Naive thymus-derived CD4-positive, alpha-beta T cell (primary cell): ENCODE measurements at regions not wholly inside any gene's neighbourhood (a gene's known extent, or its start where the extent isn't known, plus 50 kb on each side); places are given as distances from the start of the nearest gene placed in this dataset.

ENCODE experiments used
- ATAC-seq: fragments of 150-1000 bp; cut with Tn5 transposase; 2 replicates; pipeline ENCODE4 v1.10.0; 2021; ENCODE audit warnings: mild to moderate bottlenecking, moderate library complexity
- CTCF ChIA-PET: fragments of 350-600 bp; sonication (Branson Sonifier 250); formaldehyde crosslinking; loops from one replicate; lab custom pipeline; 2021; ENCODE audit warnings: antibody characterized with exemption; lab: Charles Lee
- POLR2A ChIA-PET: fragments of 350-600 bp; sonication (Branson Sonifier 250); formaldehyde crosslinking; loops from one replicate; lab custom pipeline; 2021; ENCODE audit warnings: antibody characterized with exemption, inconsistent platforms; lab: Charles Lee
- DNase-seq, 9 donors: peaks; one replicate each; pipeline versions ENCODE4 v3.0.0 to v3.0.0-alpha.2; 2020 to 2022; ENCODE audit warnings: mixed read lengths in 1 of 9
- H3K27ac ChIP-seq: one replicate; pipeline ENCODE4 v1.7.0; 2013; ENCODE audit warnings: mild to moderate bottlenecking, low read depth, low read length, moderate library complexity
- H3K27me3 ChIP-seq, 2 donors: one replicate each; pipeline ENCODE4 v1.7.0; 2013; ENCODE audit warnings: low read length in 2 of 2, mild to moderate bottlenecking in 2 of 2, moderate library complexity in 2 of 2; ENCODE audit not compliant: control insufficient read depth in 2 of 2, insufficient read depth in 2 of 2
- H3K36me3 ChIP-seq, 3 experiments: 1 replicate in 2 of 3; 2 replicates in 1 of 3; pipeline ENCODE4 v1.7.0; 2013; ENCODE audit warnings: low read length in 3 of 3, mild to moderate bottlenecking in 3 of 3, moderate library complexity in 1 of 3; ENCODE audit not compliant: insufficient read depth in 3 of 3, control insufficient read depth in 2 of 3
- H3K4me1 ChIP-seq, 2 donors: one replicate each; pipeline ENCODE4 v1.7.0; 2013; ENCODE audit warnings: low read length in 2 of 2, mild to moderate bottlenecking in 2 of 2, moderate library complexity in 1 of 2; ENCODE audit not compliant: control insufficient read depth in 2 of 2, insufficient read depth in 2 of 2
- H3K4me3 ChIP-seq: 2 replicates; pipeline ENCODE4 v1.7.0; 2013; ENCODE audit warnings: mild to moderate bottlenecking, low read length
- H3K9me3 ChIP-seq, 3 experiments: 1 replicate in 2 of 3; 2 replicates in 1 of 3; pipeline ENCODE4 v1.7.0; 2013; ENCODE audit warnings: low read length in 3 of 3; ENCODE audit not compliant: control insufficient read depth in 2 of 3
- H3K27ac Mint-ChIP-seq, 9 donors: one replicate each; pipeline ENCODE4 v1.8.0; 2020 to 2022; ENCODE audit warnings: mixed read lengths in 9 of 9, mild to moderate bottlenecking in 8 of 9, moderate library complexity in 5 of 9, inconsistent platforms in 2 of 9
- H3K27me3 Mint-ChIP-seq, 5 donors: one replicate each; pipeline ENCODE4 v1.8.0; 2021 to 2022; ENCODE audit warnings: mixed read lengths in 5 of 5, mild to moderate bottlenecking in 1 of 5
- H3K36me3 Mint-ChIP-seq, 5 donors: one replicate each; pipeline ENCODE4 v1.8.0; 2020 to 2022; ENCODE audit warnings: mixed read lengths in 5 of 5, mild to moderate bottlenecking in 3 of 5, inconsistent platforms in 1 of 5
- H3K4me1 Mint-ChIP-seq, 7 donors: one replicate each; pipeline ENCODE4 v1.8.0; 2020 to 2022; ENCODE audit warnings: mixed read lengths in 7 of 7, mild to moderate bottlenecking in 3 of 7, inconsistent platforms in 1 of 7
- H3K4me3 Mint-ChIP-seq, 10 donors: one replicate each; pipeline ENCODE4 v1.8.0; 2020 to 2022; ENCODE audit warnings: mild to moderate bottlenecking in 10 of 10, mixed read lengths in 10 of 10, moderate library complexity in 6 of 10, inconsistent platforms in 2 of 10
- H3K9me3 Mint-ChIP-seq, 11 donors: one replicate each; pipeline ENCODE4 v1.8.0; 2020 to 2022; ENCODE audit warnings: mixed read lengths in 11 of 11, mild to moderate bottlenecking in 4 of 11, inconsistent platforms in 1 of 11, moderate library complexity in 1 of 11
- intact Hi-C, 2 donors: fragments of 100-400 bp; cut with micrococcal nuclease; formaldehyde crosslinking; loops; one replicate each; pipeline ENCODE4 v1.15.1; 2023

DNA sequence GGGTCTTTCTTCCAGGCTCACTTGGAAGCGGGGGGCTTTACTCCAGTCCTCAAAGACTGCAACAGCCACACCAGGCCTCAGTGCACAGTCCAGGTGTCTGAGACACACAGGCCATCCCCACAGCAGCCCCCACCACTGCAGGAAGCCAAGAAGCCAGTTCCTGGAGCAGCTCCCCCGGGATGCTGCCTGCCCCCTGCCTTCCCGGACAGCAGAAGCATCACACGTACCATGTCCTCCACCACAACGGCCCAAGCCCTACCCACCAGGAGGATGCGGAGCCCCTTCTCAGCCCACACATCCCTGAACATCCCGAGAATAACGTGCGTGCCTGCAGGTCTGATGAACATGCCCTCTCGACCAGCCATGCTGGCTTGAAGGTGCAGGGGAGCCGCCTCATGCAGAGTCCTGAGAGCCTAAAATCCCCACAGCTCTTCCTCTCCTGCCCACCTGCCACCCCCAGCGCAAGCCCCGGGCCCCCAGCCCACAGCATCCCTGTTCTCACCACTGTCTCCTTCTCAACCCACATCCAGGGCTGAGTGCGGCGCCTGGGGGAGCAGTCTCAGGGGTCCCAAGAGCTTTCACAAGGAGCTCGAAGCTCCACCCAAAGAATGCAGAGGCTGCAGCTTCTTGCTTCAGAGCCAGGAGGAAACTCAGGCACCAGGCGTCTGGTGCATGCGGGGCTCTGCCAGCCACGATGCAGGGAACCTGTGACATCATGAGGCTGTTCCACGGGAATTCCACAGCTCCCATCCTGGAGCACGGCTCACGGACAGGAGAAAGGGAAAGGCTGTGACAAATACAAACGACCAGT is 209.6 kb downstream of the BRD1 start:
- DNase-seq = no peak
- Histone ChIP-seq H3K9me3 (peaks cover 0 to 6% (median 0%) of the 10 kb centered on the region in 3 experiments), H3K4me3 (no peak overlapping the region), H3K36me3 (peaks cover 0 to 29% (median 0%) of the 10 kb centered on the region in 3 experiments), H3K27me3 (no peaks in the 10 kb centered on the region), H3K4me1 (no peaks in the 10 kb centered on the region), H3K27ac (no peak overlapping the region)
- H3K4me3 Mint-ChIP-seq = peak overlapping the region in 1 of 10 donors; percentile 21
- H3K4me1 Mint-ChIP-seq = peaks cover 0 to 14% (median 4%) of the 10 kb centered on the region in 7 donors
- no peak for ATAC-seq
- H3K27ac Mint-ChIP-seq = no peak overlapping the region
- intact Hi-C loops = no loop called here
- CTCF ChIA-PET = no interaction called here
- H3K27me3 Mint-ChIP-seq = no peaks in the 10 kb centered on the region
- H3K36me3 Mint-ChIP-seq = peaks cover 0 to 10% (median 9%) of the 10 kb centered on the region in 5 donors
- POLR2A ChIA-PET = no interaction called here
- H3K9me3 Mint-ChIP-seq = peaks cover 0 to 6% (median 3%) of the 10 kb centered on the region in 11 donors

DNA sequence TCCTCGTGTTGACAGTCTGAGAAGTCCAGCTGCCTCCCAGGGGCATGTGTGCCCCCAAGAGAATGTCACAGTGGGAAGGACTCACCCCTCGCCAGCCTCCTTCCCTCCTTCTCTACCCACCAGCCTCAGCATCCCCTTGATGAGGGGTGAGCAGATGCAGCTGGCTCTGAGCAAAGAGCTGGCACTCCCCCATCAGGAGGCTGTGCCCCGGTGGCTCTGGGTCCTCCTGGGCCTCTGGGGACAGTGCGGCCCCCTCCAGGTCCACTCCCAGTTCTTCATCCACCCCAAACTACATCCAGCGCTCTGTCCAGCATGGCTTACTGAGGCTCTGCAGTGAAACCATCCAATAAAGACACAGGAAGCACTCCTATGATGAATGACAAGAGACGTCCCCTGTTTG is 210.4 kb downstream of the BRD1 start:
- CTCF ChIA-PET = no interaction called here
- intact Hi-C loops = no loop called here
- H3K4me1 Mint-ChIP-seq = peaks cover 0 to 15% (median 4%) of the 10 kb centered on the region in 7 donors
- H3K27ac Mint-ChIP-seq = no peak overlapping the region
- Histone ChIP-seq H3K27ac (no peak overlapping the region), H3K4me3 (no peak overlapping the region), H3K4me1 (no peaks in the 10 kb centered on the region), H3K27me3 (no peaks in the 10 kb centered on the region), H3K9me3 (peaks cover 0 to 11% (median 0%) of the 10 kb centered on the region in 3 experiments), H3K36me3 (peaks cover 0 to 33% (median 0%) of the 10 kb centered on the region in 3 experiments)
- ATAC-seq (no peak), DNase-seq (no peak)
- POLR2A ChIA-PET = no interaction called here
- H3K9me3 Mint-ChIP-seq = peaks cover 0 to 12% (median 7%) of the 10 kb centered on the region in 11 donors
- H3K4me3 Mint-ChIP-seq = no peak overlapping the region
- peaks cover 0 to 18% (median 15%) of the 10 kb centered on the region in 5 donors for H3K36me3 Mint-ChIP-seq
- H3K27me3 Mint-ChIP-seq = no peaks in the 10 kb centered on the region

DNA sequence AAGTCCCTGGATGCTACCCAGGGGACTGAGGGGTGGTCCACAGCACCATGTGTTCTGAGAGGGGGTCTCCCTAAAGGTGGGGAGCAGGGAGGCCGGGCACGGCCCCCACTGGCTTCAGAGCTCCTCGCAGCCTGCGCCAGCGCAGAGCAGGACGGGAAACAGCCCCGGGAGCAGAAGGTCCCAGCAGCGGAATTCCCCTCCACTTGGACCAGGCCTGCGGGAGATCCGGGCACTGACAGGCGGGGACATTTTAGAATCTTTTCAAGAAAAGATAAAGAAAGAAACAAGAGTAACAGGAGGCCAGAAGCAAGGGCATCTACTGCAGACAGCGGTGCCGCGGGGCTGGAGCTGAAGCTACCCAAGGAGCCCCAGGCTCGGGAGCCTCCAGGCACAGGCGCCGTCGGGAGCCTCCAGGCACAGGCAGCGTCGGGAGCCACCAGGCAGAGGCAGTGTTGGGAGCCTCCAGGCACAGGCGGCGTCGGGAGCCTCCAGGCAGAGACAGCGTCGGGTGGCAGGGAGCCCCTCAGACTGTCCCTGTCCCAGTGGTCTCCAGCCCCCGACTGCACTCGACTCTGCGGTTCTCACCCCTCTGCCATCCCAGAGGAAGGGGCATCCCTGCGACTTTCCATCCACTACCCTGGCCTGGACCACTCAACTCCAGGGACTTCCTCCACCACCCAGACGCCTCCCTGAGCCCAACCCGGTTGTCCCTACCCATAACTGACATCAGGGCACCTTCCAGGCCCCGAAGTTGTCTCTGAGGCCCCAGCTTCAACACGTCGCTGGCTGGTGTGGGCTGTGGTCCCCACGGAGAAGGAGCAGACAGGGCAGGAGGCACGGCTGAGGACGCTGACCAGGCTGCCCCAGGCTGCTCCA is 211.1 kb downstream of the BRD1 start:
- DNase-seq = no peak
- no peaks in the 10 kb centered on the region for H3K27me3 ChIP-seq
- POLR2A ChIA-PET = no interaction called here
- no peak overlapping the region for H3K27ac ChIP-seq
- H3K36me3 ChIP-seq = peaks cover 0 to 33% (median 0%) of the 10 kb centered on the region in 3 experiments
- no peak overlapping the region for H3K4me3 ChIP-seq
- intact Hi-C loops = no loop called here
- H3K9me3 ChIP-seq = peaks cover 0 to 11% (median 0%) of the 10 kb centered on the region in 3 experiments
- peaks cover 0 to 15% (median 7%) of the 10 kb centered on the region in 11 donors for H3K9me3 Mint-ChIP-seq
- no peak overlapping the region for H3K27ac Mint-ChIP-seq
- peaks cover 0 to 15% (median 4%) of the 10 kb centered on the region in 7 donors for H3K4me1 Mint-ChIP-seq
- CTCF ChIA-PET = no interaction called here
- ATAC-seq = no peak
- no peaks in the 10 kb centered on the region for H3K27me3 Mint-ChIP-seq
- no peak overlapping the region for H3K4me3 Mint-ChIP-seq
- no peaks in the 10 kb centered on the region for H3K4me1 ChIP-seq
- peaks cover 0 to 19% (median 15%) of the 10 kb centered on the region in 5 donors for H3K36me3 Mint-ChIP-seq

DNA sequence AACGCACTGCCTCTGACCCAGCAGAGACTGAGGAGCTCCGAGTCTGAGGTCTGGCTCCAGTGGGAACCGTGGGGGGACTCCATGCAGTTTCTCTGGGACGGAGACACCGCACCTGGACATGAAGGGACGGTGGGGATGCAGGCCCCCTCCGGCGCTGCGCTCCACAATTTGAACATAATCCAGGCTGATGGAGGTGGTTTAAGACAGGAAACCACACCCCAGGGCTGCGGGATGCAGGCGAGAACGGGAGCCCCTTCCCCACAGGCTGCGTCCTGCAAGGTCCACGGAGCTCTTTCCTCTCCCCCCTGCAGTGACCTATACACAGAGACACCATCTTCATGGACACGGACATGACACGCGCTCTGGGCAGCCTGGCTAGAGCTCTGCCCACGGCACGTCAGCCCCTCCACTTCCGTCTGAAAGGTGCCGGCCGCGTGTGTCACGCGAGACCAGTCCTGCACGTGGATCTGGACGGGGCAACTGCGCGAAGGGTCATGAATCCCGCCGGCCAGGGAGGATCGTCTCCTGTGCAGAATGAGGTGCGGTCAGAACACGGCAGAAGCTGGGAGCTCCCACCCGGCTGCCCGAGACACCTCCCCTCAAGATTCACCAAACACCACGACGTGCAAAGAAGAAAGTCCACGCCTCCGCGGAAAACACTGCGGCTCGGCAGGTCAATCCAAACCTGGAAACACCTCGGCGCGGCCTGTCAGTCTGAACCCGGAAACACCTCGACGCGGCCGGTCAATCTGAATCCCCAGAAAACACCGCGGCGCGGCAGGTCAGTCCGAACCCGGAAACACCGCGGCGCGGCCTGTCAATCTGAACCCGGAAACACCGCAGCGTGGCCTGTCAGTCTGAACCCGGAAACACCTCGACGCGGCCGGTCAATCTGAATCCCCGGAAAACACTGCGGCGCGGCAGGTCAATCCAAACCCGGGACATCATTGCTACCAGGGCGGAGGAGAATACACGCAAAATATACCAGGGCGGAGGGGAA is 212.4 kb downstream of the BRD1 start:
- Mint-ChIP-seq H3K9me3 (peaks cover 0 to 23% (median 7%) of the 10 kb centered on the region in 11 donors), H3K4me1 (peaks cover 0 to 11% (median 2%) of the 10 kb centered on the region in 7 donors)

DNA sequence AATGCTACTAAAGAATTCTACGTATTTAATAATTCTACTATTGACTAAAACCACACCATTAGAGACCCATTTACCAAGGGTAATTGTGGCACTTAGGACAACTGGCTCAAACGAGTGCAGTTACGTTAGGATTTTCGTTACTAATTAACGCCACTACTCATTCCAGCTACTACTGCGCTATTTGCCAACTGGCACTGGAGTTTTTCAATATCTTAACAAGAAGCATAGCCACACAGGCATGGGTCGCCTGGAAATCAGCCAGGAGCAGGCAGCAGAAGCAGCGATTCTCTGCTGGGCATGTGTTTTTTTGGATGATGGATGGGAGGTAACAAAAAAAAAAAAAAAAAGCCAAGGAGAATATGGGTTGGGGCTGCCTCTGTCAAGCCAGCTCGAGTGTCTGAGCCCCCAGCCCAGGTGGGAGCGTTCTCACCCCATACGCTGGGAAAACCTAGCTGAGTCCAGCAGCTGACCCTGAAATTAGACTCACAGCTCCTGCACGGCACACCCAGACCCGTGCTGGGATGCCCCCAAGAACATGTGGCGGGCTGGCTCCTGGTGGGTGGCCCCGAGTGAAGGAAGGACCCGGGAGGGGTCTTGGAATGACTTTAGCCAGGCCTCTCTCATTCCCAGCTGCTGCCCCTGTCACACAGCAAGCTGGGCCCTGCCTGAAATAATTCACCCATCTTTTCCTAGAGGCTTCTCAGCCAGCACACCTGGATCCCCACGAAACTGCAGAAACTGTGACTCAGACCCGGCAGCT is 214.0 kb downstream of the BRD1 start:
- H3K4me3 ChIP-seq = no peak overlapping the region
- H3K36me3 Mint-ChIP-seq = peaks cover 0 to 23% (median 17%) of the 10 kb centered on the region in 5 donors
- intact Hi-C loops = no loop called here
- POLR2A ChIA-PET = no interaction called here
- peaks cover 0 to 23% (median 7%) of the 10 kb centered on the region in 11 donors for H3K9me3 Mint-ChIP-seq
- no peak for DNase-seq
- peaks cover 0 to 11% (median 0%) of the 10 kb centered on the region in 3 experiments for H3K9me3 ChIP-seq
- no peak overlapping the region for H3K27ac ChIP-seq
- no peak overlapping the region for H3K27ac Mint-ChIP-seq
- no peak overlapping the region for H3K4me3 Mint-ChIP-seq
- no peaks in the 10 kb centered on the region for H3K27me3 ChIP-seq
- no peak for ATAC-seq
- H3K4me1 Mint-ChIP-seq = peaks cover 0 to 6% (median 1%) of the 10 kb centered on the region in 7 donors
- no peaks in the 10 kb centered on the region for H3K27me3 Mint-ChIP-seq
- no peaks in the 10 kb centered on the region for H3K4me1 ChIP-seq
- H3K36me3 ChIP-seq = peaks cover 0 to 20% (median 0%) of the 10 kb centered on the region in 3 experiments
- CTCF ChIA-PET = no interaction called here

More for the DNA sequence above, 212.4 kb downstream of the BRD1 start:
- Histone ChIP-seq H3K27ac (no peak overlapping the region), H3K4me1 (no peaks in the 10 kb centered on the region), H3K27me3 (no peaks in the 10 kb centered on the region), H3K9me3 (peaks cover 0 to 11% (median 0%) of the 10 kb centered on the region in 3 experiments), H3K36me3 (peaks cover 0 to 29% (median 0%) of the 10 kb centered on the region in 3 experiments), H3K4me3 (no peak overlapping the region)
- ChIA-PET CTCF (no interaction called here), POLR2A (interaction anchor here (0.6 kb wide), 1 partner anchor 47 kb away, joined by 5 read pairs; no protein-coding TSS in a partner anchor)
- DNase-seq = no peak
- ATAC-seq = no peak
- Mint-ChIP-seq H3K36me3 (peaks cover 0 to 23% (median 15%) of the 10 kb centered on the region in 5 donors), H3K27ac (no peak overlapping the region), H3K4me3 (no peak overlapping the region), H3K27me3 (no peaks in the 10 kb centered on the region)
- intact Hi-C loops = no loop called here
